CD4-positive, alpha-beta T cell treated with Interleukin-15 for 1 hour (primary cell): ENCODE measurements at regions not wholly inside any gene's neighbourhood (a gene's known extent, or its start where the extent isn't known, plus 50 kb on each side); places are given as distances from the start of the nearest gene placed in this dataset.
"Not testable (repeated sequence)": the region's sequence is repeated elsewhere in the genome, so short reads cannot be mapped to it uniquely, and the experiment has no call there.

Experiments
- DNase-seq: peaks from one replicate; pipeline ENCODE4 v3.0.0-alpha.2; 2020

- DNase-seq = no peak
These were observed 146.8 kb downstream of the MEX3B start for GRCh38 chr15:81899024-81899423.

GRCh38 chr15:81897057-81897677 is 148.7 kb downstream of the MEX3B start:
- no peak for DNase-seq

GRCh38 chr15:81896356-81896755 is 149.5 kb downstream of the MEX3B start:
- DNase-seq = no peak

- DNase-seq = no peak
These were observed 150.1 kb downstream of the MEX3B start for GRCh38 chr15:81895723-81896122.

GRCh38 chr15:81894061-81894460 is 151.8 kb downstream of the MEX3B start:
- DNase-seq = no peak

- DNase-seq = no peak
These were observed 152.5 kb downstream of the MEX3B start for GRCh38 chr15:81893182-81893835.

GRCh38 chr15:81890496-81890895 is 155.3 kb downstream of the MEX3B start:
- DNase-seq = no peak

GRCh38 chr15:81889485-81889881 is 156.3 kb downstream of the MEX3B start:
- DNase-seq = no peak

GRCh38 chr15:81888748-81889484 is 156.9 kb downstream of the MEX3B start:
- DNase-seq = no peak

GRCh38 chr15:81887912-81888311 is 157.9 kb downstream of the MEX3B start:
- DNase-seq = no peak

GRCh38 chr15:81887188-81887587 is 158.6 kb downstream of the MEX3B start:
- not testable (repeated sequence) for DNase-seq

GRCh38 chr15:81886591-81886990 is 159.2 kb downstream of the MEX3B start:
- no peak for DNase-seq

- no peak for DNase-seq
These were observed 159.7 kb downstream of the MEX3B start for GRCh38 chr15:81886080-81886479.

- no peak for DNase-seq
These were observed 160.7 kb downstream of the MEX3B start for GRCh38 chr15:81885135-81885534.

GRCh38 chr15:81882504-81882903 is 163.3 kb downstream of the MEX3B start:
- DNase-seq = no peak

- no peak for DNase-seq
These were observed 165.0 kb downstream of the MEX3B start for GRCh38 chr15:81880833-81881232.

- no peak for DNase-seq
These were observed 165.5 kb downstream of the MEX3B start for GRCh38 chr15:81880314-81880713.

- not testable (repeated sequence) for DNase-seq
These were observed 170.1 kb downstream of the MEX3B start for GRCh38 chr15:81875717-81876116.

GRCh38 chr15:81870746-81871106 is 175.1 kb downstream of the MEX3B start:
- not testable (repeated sequence) for DNase-seq

GRCh38 chr15:81870062-81870745 is 175.6 kb downstream of the MEX3B start:
- DNase-seq = not testable (repeated sequence)

GRCh38 chr15:81869161-81869954 is 176.5 kb downstream of the MEX3B start:
- no peak for DNase-seq

- DNase-seq = no peak
These were observed 179.8 kb downstream of the MEX3B start for GRCh38 chr15:81865850-81866537.
